Stimulated activated CD4-positive, alpha-beta T cell treated with anti-CD3 and anti-CD28 coated beads, Interleukin-12 subunit alpha, Interleukin-12 subunit beta, amount 100 ng/mL, for 24 hours (primary cell): ENCODE measurements at regions not wholly inside any gene's neighbourhood (a gene's known extent, or its start where the extent isn't known, plus 50 kb on each side); places are given as distances from the start of the nearest gene placed in this dataset.

Source experiments
- DNase-seq, 2 experiments: peaks; one replicate each; pipeline ENCODE4 v3.0.0-alpha.2; 2020; ENCODE audit warnings: low read depth in 2 of 2

- DNase-seq: no peak
Measured at GRCh38 chr7:81529785-81530184, 240.1 kb downstream of the HGF start.

GRCh38 chr7:81527651-81528050 lies 242.2 kb downstream of the HGF start:
- DNase-seq: no peak

GRCh38 chr7:81526971-81527370 lies 242.9 kb downstream of the HGF start:
- DNase-seq: no peak

GRCh38 chr7:81525841-81526240 lies 244.0 kb downstream of the HGF start:
- DNase-seq: no peak

- no peak for DNase-seq
Measured at GRCh38 chr7:81519886-81520285, 250.0 kb downstream of the HGF start.

- DNase-seq: no peak
Measured at GRCh38 chr7:81516898-81517297, 252.9 kb downstream of the HGF start.

GRCh38 chr7:81515009-81515408 lies 254.8 kb downstream of the HGF start:
- no peak for DNase-seq

- no peak for DNase-seq
Measured at GRCh38 chr7:81514546-81514945, 255.3 kb downstream of the HGF start.

- DNase-seq: no peak
Measured at GRCh38 chr7:81510122-81510521, 259.7 kb downstream of the HGF start.

- no peak for DNase-seq
Measured at GRCh38 chr7:81507221-81507620, 262.6 kb downstream of the HGF start.

GRCh38 chr7:81506609-81507008 lies 263.2 kb downstream of the HGF start:
- no peak for DNase-seq

- DNase-seq: no peak
Measured at GRCh38 chr7:81503771-81504170, 266.1 kb downstream of the HGF start.

GRCh38 chr7:81503336-81503735 lies 266.5 kb downstream of the HGF start:
- no peak for DNase-seq

- DNase-seq: no peak
Measured at GRCh38 chr7:81501220-81501619, 268.6 kb downstream of the HGF start.

- DNase-seq: no peak
Measured at GRCh38 chr7:81500631-81501030, 269.2 kb downstream of the HGF start.

GRCh38 chr7:81499262-81500116 lies 270.4 kb downstream of the HGF start:
- no peak for DNase-seq

GRCh38 chr7:81498176-81498575 lies 271.7 kb downstream of the HGF start:
- no peak for DNase-seq

GRCh38 chr7:81492910-81493309 lies 276.9 kb downstream of the HGF start:
- no peak for DNase-seq

GRCh38 chr7:81492240-81492639 lies 277.6 kb downstream of the HGF start:
- DNase-seq: no peak

GRCh38 chr7:81491573-81491972 lies 278.3 kb downstream of the HGF start:
- no peak for DNase-seq

GRCh38 chr7:81488210-81488609 lies 281.6 kb downstream of the HGF start:
- DNase-seq: no peak

- DNase-seq: no peak
Measured at GRCh38 chr7:81487516-81487915, 282.3 kb downstream of the HGF start.

- DNase-seq: no peak
Measured at GRCh38 chr7:81484261-81484660, 285.6 kb downstream of the HGF start.
